HCEC 1CT (cell line): ENCODE measurements at regions not wholly inside any gene's neighbourhood (a gene's known extent, or its start where the extent isn't known, plus 50 kb on each side); places are given as distances from the start of the nearest gene placed in this dataset.
"Not testable (repeated sequence)": the region's sequence is repeated elsewhere in the genome, so short reads cannot be mapped to it uniquely, and the experiment has no call there.

ENCODE experiments used
- DNase-seq: peaks from one replicate; pipeline ENCODE4 v3.0.0-alpha.2; 2017

GRCh38 chr6:16039892-16040627 is 88.8 kb upstream of the MYLIP start:
- DNase-seq, result not testable (repeated sequence)

- no peak for DNase-seq
These were observed 89.9 kb upstream of the MYLIP start for GRCh38 chr6:16038938-16039337.

GRCh38 chr6:16035488-16036080 is 93.3 kb upstream of the MYLIP start:
- DNase-seq, result no peak

- DNase-seq, result no peak
These were observed 95.7 kb upstream of the MYLIP start for GRCh38 chr6:16033214-16033613.

GRCh38 chr6:16031278-16031981 is 97.5 kb upstream of the MYLIP start:
- DNase-seq, result no peak

- no peak for DNase-seq
These were observed 99.9 kb upstream of the MYLIP start for GRCh38 chr6:16028966-16029365.

GRCh38 chr6:16020259-16020658 is 108.6 kb upstream of the MYLIP start:
- DNase-seq, result no peak

- DNase-seq, result no peak
These were observed 109.4 kb upstream of the MYLIP start for GRCh38 chr6:16019462-16019861.

GRCh38 chr6:16018626-16019025 is 110.3 kb upstream of the MYLIP start:
- DNase-seq, result no peak

GRCh38 chr6:16014325-16014724 is 114.6 kb upstream of the MYLIP start:
- DNase-seq, result not testable (repeated sequence)

- DNase-seq, result no peak
These were observed 121.7 kb upstream of the MYLIP start for GRCh38 chr6:16007146-16007545.

GRCh38 chr6:16006681-16007080 is 122.2 kb upstream of the MYLIP start:
- no peak for DNase-seq

- DNase-seq, result no peak
These were observed 123.8 kb upstream of the MYLIP start for GRCh38 chr6:16004934-16005679.

GRCh38 chr6:16003197-16003491 is 125.7 kb upstream of the MYLIP start:
- DNase-seq, result no peak

- DNase-seq, result no peak
These were observed 126.3 kb upstream of the MYLIP start for GRCh38 chr6:16002332-16003196.

GRCh38 chr6:16001158-16001557 is 127.7 kb upstream of the MYLIP start:
- DNase-seq, result no peak

- DNase-seq, result no peak
These were observed 129.7 kb upstream of the MYLIP start for GRCh38 chr6:15999201-15999600.

GRCh38 chr6:15997586-15998388 is 131.1 kb upstream of the MYLIP start:
- DNase-seq, result no peak

- no peak for DNase-seq
These were observed 132.9 kb upstream of the MYLIP start for GRCh38 chr6:15996030-15996429.

GRCh38 chr6:15995493-15995892 is 133.4 kb upstream of the MYLIP start:
- DNase-seq, result no peak

GRCh38 chr6:15994814-15995459 is 133.9 kb upstream of the MYLIP start:
- DNase-seq, result no peak
